Body of pancreas (tissue), 4 donors: ENCODE measurements at regions not wholly inside any gene's neighbourhood (a gene's known extent, or its start where the extent isn't known, plus 50 kb on each side); places are given as distances from the start of the nearest gene placed in this dataset.

Experiments
- CTCF ChIP-seq, 7 experiments: fragments of 450-650 bp in 4 of 7; fragments of 200-600 bp in 3 of 7; sonication (generic) in 3 of 7; IDR thresholded peaks; one replicate each; pipeline ENCODE4 v1.5.1; 2016 to 2019; ENCODE audit warnings: antibody characterized with exemption in 7 of 7
- POLR2A ChIP-seq, 3 donors: fragments of 450-650 bp; IDR thresholded peaks; one replicate each; pipeline ENCODE4 v1.6.1; 2016; ENCODE audit warnings: antibody characterized with exemption in 3 of 3, mild to moderate bottlenecking in 2 of 3

- no peak for TF ChIP-seq CTCF (IDR thresholded peaks at IDR 0.05)
- no peak for TF ChIP-seq POLR2A (IDR thresholded peaks at IDR 0.05)
Observed at GRCh38 chr2:204401114-204401513, 144.2 kb upstream of the PARD3B start.
